Skeletal muscle cell (primary cell): ENCODE measurements at regions not wholly inside any gene's neighbourhood (a gene's known extent, or its start where the extent isn't known, plus 50 kb on each side); places are given as distances from the start of the nearest gene placed in this dataset.

Source experiments
- DNase-seq: peaks from one replicate; pipeline ENCODE4 v3.0.0-alpha.2; 2010; ENCODE audit warnings: low read depth
- H3K4me3 ChIP-seq: 2 replicates; pipeline ENCODE4 v1.5.1; 2011; ENCODE audit warnings: low read depth, mild to moderate bottlenecking, control low read depth, low read length, moderate library complexity

- no peak for DNase-seq
- no peak overlapping the region for H3K4me3 ChIP-seq
Measured at GRCh38 chr1:195376190-195376589, 1232.0 kb downstream of the KCNT2 start.

GRCh38 chr1:195373856-195374255, 1234.4 kb downstream of the KCNT2 start:
- H3K4me3 ChIP-seq, result no peak overlapping the region
- DNase-seq, result no peak

GRCh38 chr1:195345149-195345548, 1263.1 kb downstream of the KCNT2 start:
- DNase-seq, result no peak
- no peak overlapping the region for H3K4me3 ChIP-seq

GRCh38 chr1:195337646-195338045, 1270.6 kb downstream of the KCNT2 start:
- H3K4me3 ChIP-seq, result no peak overlapping the region
- DNase-seq, result no peak

GRCh38 chr1:195336812-195337211, 1271.4 kb downstream of the KCNT2 start:
- DNase-seq, result no peak

GRCh38 chr1:195335541-195335940, 1272.7 kb downstream of the KCNT2 start:
- H3K4me3 ChIP-seq, result no peak overlapping the region
- no peak for DNase-seq

More at GRCh38 chr1:195336812-195337211, 1271.4 kb downstream of the KCNT2 start:
- no peak overlapping the region for H3K4me3 ChIP-seq

- no peak for DNase-seq
- no peak overlapping the region for H3K4me3 ChIP-seq
Measured at GRCh38 chr1:195332102-195332501, 1276.1 kb downstream of the KCNT2 start.

- H3K4me3 ChIP-seq, result no peak overlapping the region
- DNase-seq, result peak; percentile 4
Measured at GRCh38 chr1:195328681-195329080, 1279.6 kb downstream of the KCNT2 start.

- no peak for DNase-seq
- no peak overlapping the region for H3K4me3 ChIP-seq
Measured at GRCh38 chr1:195328102-195328501, 1280.1 kb downstream of the KCNT2 start.

- H3K4me3 ChIP-seq, result no peak overlapping the region
- DNase-seq, result no peak
Measured at GRCh38 chr1:195327361-195327760, 1280.9 kb downstream of the KCNT2 start.

- H3K4me3 ChIP-seq, result no peak overlapping the region
- no peak for DNase-seq
Measured at GRCh38 chr1:195326325-195326724, 1281.9 kb downstream of the KCNT2 start.

GRCh38 chr1:195325181-195325580, 1283.1 kb downstream of the KCNT2 start:
- no peak overlapping the region for H3K4me3 ChIP-seq
- DNase-seq, result no peak

- no peak overlapping the region for H3K4me3 ChIP-seq
- DNase-seq, result no peak
Measured at GRCh38 chr1:195306281-195306680, 1302.0 kb downstream of the KCNT2 start.

- no peak for DNase-seq
Measured at GRCh38 chr1:195294911-195295310, 1313.3 kb downstream of the KCNT2 start.

GRCh38 chr1:195278644-195279043, 1329.6 kb downstream of the KCNT2 start:
- H3K4me3 ChIP-seq, result no peak overlapping the region
- DNase-seq, result no peak

More at GRCh38 chr1:195294911-195295310, 1313.3 kb downstream of the KCNT2 start:
- H3K4me3 ChIP-seq, result no peak overlapping the region

- H3K4me3 ChIP-seq, result no peak overlapping the region
- DNase-seq, result no peak
Measured at GRCh38 chr1:195275710-195276109, 1332.5 kb downstream of the KCNT2 start.

- no peak for DNase-seq
- no peak overlapping the region for H3K4me3 ChIP-seq
Measured at GRCh38 chr1:195251900-195252299, 1356.3 kb downstream of the KCNT2 start.

- no peak for DNase-seq
Measured at GRCh38 chr1:195243492-195243891, 1364.7 kb downstream of the KCNT2 start.

GRCh38 chr1:195241066-195241465, 1367.2 kb downstream of the KCNT2 start:
- H3K4me3 ChIP-seq, result no peak overlapping the region
- peak; percentile 1 for DNase-seq

More at GRCh38 chr1:195243492-195243891, 1364.7 kb downstream of the KCNT2 start:
- no peak overlapping the region for H3K4me3 ChIP-seq

- no peak overlapping the region for H3K4me3 ChIP-seq
- DNase-seq, result no peak
Measured at GRCh38 chr1:195238313-195238712, 1369.9 kb downstream of the KCNT2 start.

GRCh38 chr1:195236991-195237889, 1371.0 kb downstream of the KCNT2 start:
- H3K4me3 ChIP-seq, result no peak overlapping the region
- DNase-seq, result no peak
